Neural cell (in vitro differentiated cells): ENCODE measurements at regions not wholly inside any gene's neighbourhood (a gene's known extent, or its start where the extent isn't known, plus 50 kb on each side); places are given as distances from the start of the nearest gene placed in this dataset.

Experiments used
- H2AFZ ChIP-seq: fragments of 200-600, 300-800 bp; sonication (generic), shearing (Covaris generic); 2 replicates; pipeline ENCODE4 v1.6.0; 2014; ENCODE audit warnings: low read depth, mild to moderate bottlenecking, antibody characterized with exemption, low read length, moderate library complexity
- H3F3A ChIP-seq: fragments of 200-600 bp; shearing (Covaris generic); 2 replicates; pipeline ENCODE4 v1.6.1; 2016; ENCODE audit warnings: mild to moderate bottlenecking, moderate library complexity, mixed read lengths, antibody characterized with exemption, low read length; ENCODE audit not compliant: insufficient read depth, poor library complexity, severe bottlenecking
- H3K27ac ChIP-seq: fragments of 200-600, 300-800 bp; sonication (generic), shearing (Covaris generic); 2 replicates; pipeline ENCODE4 v1.5.1; 2014; ENCODE audit warnings: mild to moderate bottlenecking, low read length, moderate library complexity
- H3K27me3 ChIP-seq: fragments of 300-800, 200-600 bp; sonication (generic), shearing (Covaris generic); 2 replicates; pipeline ENCODE4 v1.6.0; 2014; ENCODE audit warnings: mild to moderate bottlenecking, low read depth, low read length, moderate library complexity; ENCODE audit not compliant: insufficient read depth
- H3K36me3 ChIP-seq: fragments of 300-800, 200-600 bp; sonication (generic), shearing (Covaris generic); 2 replicates; pipeline ENCODE4 v1.5.1; 2014; ENCODE audit warnings: mild to moderate bottlenecking, antibody characterized with exemption, low read length, moderate library complexity; ENCODE audit not compliant: insufficient read depth
- H3K4me2 ChIP-seq: fragments of 300-800, 200-600 bp; sonication (generic), shearing (Covaris generic); 2 replicates; pipeline ENCODE4 v1.6.0; 2014; ENCODE audit warnings: mild to moderate bottlenecking, low read length
- H3K4me3 ChIP-seq: fragments of 300-800, 200-600 bp; sonication (generic), shearing (Covaris generic); 2 replicates; pipeline ENCODE4 v1.5.1; 2014; ENCODE audit warnings: mild to moderate bottlenecking, low read length, moderate library complexity
- H3K79me2 ChIP-seq: fragments of 200-600 bp; shearing (Covaris generic); replicated peaks from 2 replicates; pipeline ENCODE4 v1.6.0; 2014; ENCODE audit warnings: mild to moderate bottlenecking, low read length, moderate library complexity; ENCODE audit not compliant: insufficient read depth
- H3K9ac ChIP-seq: fragments of 300-800, 200-600 bp; sonication (generic), shearing (Covaris generic); 2 replicates; pipeline ENCODE4 v1.6.1; 2016; ENCODE audit warnings: mild to moderate bottlenecking, low read length, mixed read lengths
- H3K9me2 ChIP-seq: fragments of 200-600 bp; shearing (Covaris generic); 2 replicates; pipeline ENCODE4 v1.6.1; 2016; ENCODE audit warnings: mild to moderate bottlenecking, low read length, mixed read lengths; ENCODE audit not compliant: insufficient read depth
- H3K9me3 ChIP-seq: fragments of 200-600, 300-800 bp; sonication (generic), shearing (Covaris generic); 2 replicates; pipeline ENCODE4 v1.6.1; 2016; ENCODE audit warnings: mild to moderate bottlenecking, mixed run types, low read length, moderate library complexity, mixed read lengths
- H4K20me1 ChIP-seq: fragments of 200-600 bp; shearing (Covaris generic); 2 replicates; pipeline ENCODE4 v1.6.1; 2016; ENCODE audit warnings: mild to moderate bottlenecking, mixed run types; ENCODE audit not compliant: insufficient read depth
- EP300 ChIP-seq: fragments of 450-650 bp; conservative IDR thresholded peaks from 2 replicates; pipeline ENCODE4 v1.6.1; 2014; ENCODE audit warnings: antibody characterized with exemption, mild to moderate bottlenecking, moderate library complexity; ENCODE audit not compliant: poor library complexity, severe bottlenecking
- EZH2 ChIP-seq: fragments of 200-600, 300-800 bp; shearing (Covaris generic), sonication (generic); IDR thresholded peaks from 2 replicates; pipeline ENCODE4 v1.6.1; 2014; ENCODE audit warnings: antibody characterized with exemption, low read length, borderline replicate concordance, mild to moderate bottlenecking; ENCODE audit not compliant: insufficient read depth, poor library complexity, severe bottlenecking
- MXI1 ChIP-seq: fragments of 450-650 bp; conservative IDR thresholded peaks from 2 replicates; pipeline ENCODE4 v1.6.1; 2014; ENCODE audit warnings: antibody characterized with exemption, mild to moderate bottlenecking; ENCODE audit not compliant: poor library complexity, severe bottlenecking
- POLR2AphosphoS5 ChIP-seq: IDR thresholded peaks from 2 replicates; pipeline ENCODE4 v1.6.1; 2012
- RAD21 ChIP-seq: fragments of 450-650 bp; conservative IDR thresholded peaks from 2 replicates; pipeline ENCODE4 v1.6.1; 2014; ENCODE audit warnings: antibody characterized with exemption, mild to moderate bottlenecking, moderate library complexity
- SMC3 ChIP-seq: fragments of 450-650 bp; conservative IDR thresholded peaks from 2 replicates; pipeline ENCODE4 v1.6.1; 2014; ENCODE audit warnings: antibody characterized with exemption, mild to moderate bottlenecking, moderate library complexity; ENCODE audit not compliant: poor library complexity
- TAF1 ChIP-seq: IDR thresholded peaks from 2 replicates; pipeline ENCODE4 v1.6.1; 2012; ENCODE audit warnings: low read depth
- TF ChIP-seq, protein P1 (sequence below): fragments of 450-650 bp; IDR thresholded peaks from 2 replicates; pipeline ENCODE4 v1.5.1; 2014; ENCODE audit warnings: antibody characterized with exemption, mild to moderate bottlenecking, moderate library complexity; ENCODE audit not compliant: poor library complexity, severe bottlenecking
- TF ChIP-seq, protein P2 (sequence below): IDR thresholded peaks from 2 replicates; pipeline ENCODE4 v1.6.1; 2012; ENCODE audit warnings: borderline replicate concordance

DNA sequence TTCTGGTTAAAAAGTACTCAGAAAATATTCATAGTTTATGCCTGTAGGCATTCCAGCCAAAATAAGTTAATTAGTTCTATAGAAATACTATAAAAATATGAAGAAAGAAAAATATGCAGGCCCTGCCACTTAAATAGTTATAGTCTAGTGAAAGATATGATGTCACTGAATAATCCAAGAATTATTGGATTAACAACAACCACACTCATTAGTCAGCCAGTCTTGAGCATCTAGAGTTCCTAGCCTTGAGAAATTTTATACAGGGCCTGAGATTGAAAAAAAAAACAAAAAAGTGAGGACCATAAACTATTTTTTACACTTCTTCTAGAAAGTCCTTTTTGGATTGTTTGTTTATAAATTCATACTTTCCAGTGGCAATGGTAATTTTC lies 823.0 kb downstream of the FAT4 start:
- Histone ChIP-seq H3K9me2 (no peaks in the 10 kb centered on the region), H2AFZ (no peak overlapping the region)

DNA sequence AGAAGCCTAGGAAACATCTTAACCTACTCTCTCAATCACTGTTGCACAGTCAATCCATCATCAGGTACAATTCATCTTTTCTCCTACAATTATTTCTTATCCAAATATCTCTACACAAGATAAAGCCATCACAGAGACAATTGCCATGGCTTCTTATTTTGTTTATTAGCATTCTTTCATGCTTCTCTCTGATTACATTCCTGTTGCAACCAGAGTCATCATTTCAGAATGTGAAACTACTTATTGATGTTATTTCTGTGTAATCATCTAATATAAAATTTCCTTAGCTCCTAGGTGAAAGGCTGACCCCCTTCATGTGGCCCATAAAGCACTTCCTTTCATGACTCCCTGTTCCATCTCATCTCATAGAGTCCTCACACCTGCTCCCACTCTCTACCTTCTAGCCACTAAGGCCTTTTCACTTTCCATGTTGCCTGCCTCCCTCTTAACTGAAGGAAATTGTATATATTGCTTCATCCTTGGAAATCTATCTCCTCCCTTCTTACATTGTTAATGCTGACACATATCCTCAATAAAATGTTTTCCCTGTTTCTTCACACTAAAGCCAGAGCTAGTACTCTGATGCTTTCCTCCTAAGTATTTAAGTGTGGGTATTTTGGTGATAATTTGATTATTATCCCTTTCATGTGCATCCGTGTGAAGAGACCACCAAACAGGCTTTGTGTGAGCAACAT lies 829.9 kb downstream of the FAT4 start:
- Histone ChIP-seq H3K9ac (no peak overlapping the region), H4K20me1 (no peaks in the 10 kb centered on the region), H3K9me2 (no peaks in the 10 kb centered on the region), H3K4me2 (no peak overlapping the region), H2AFZ (no peak overlapping the region), H3K27me3 (no peaks in the 10 kb centered on the region), H3K4me3 (no peak overlapping the region), H3K9me3 (no peaks in the 10 kb centered on the region), H3K27ac (no peak overlapping the region), H3K79me2 (no peaks in the 10 kb centered on the region), H3K36me3 (no peaks in the 10 kb centered on the region), H3F3A (no peaks in the 10 kb centered on the region)
- TF ChIP-seq POLR2AphosphoS5 (no peak), TAF1 (no peak)

More for the DNA sequence above, 823.0 kb downstream of the FAT4 start:
- no peaks in the 10 kb centered on the region for H3F3A ChIP-seq
- H3K36me3 ChIP-seq = no peaks in the 10 kb centered on the region
- H3K9me3 ChIP-seq = no peaks in the 10 kb centered on the region
- no peak overlapping the region for H3K9ac ChIP-seq
- no peak for TF ChIP-seq SMC3
- TF ChIP-seq RAD21 = no peak
- no peak for TF ChIP-seq TAF1
- TF ChIP-seq EZH2 = no peak
- TF ChIP-seq EP300 = no peak
- no peak for TF ChIP-seq POLR2AphosphoS5
- TF ChIP-seq MXI1 = no peak
- TF ChIP-seq, protein P1, sequence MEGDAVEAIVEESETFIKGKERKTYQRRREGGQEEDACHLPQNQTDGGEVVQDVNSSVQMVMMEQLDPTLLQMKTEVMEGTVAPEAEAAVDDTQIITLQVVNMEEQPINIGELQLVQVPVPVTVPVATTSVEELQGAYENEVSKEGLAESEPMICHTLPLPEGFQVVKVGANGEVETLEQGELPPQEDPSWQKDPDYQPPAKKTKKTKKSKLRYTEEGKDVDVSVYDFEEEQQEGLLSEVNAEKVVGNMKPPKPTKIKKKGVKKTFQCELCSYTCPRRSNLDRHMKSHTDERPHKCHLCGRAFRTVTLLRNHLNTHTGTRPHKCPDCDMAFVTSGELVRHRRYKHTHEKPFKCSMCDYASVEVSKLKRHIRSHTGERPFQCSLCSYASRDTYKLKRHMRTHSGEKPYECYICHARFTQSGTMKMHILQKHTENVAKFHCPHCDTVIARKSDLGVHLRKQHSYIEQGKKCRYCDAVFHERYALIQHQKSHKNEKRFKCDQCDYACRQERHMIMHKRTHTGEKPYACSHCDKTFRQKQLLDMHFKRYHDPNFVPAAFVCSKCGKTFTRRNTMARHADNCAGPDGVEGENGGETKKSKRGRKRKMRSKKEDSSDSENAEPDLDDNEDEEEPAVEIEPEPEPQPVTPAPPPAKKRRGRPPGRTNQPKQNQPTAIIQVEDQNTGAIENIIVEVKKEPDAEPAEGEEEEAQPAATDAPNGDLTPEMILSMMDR = no peak
- TF ChIP-seq, protein P2, sequence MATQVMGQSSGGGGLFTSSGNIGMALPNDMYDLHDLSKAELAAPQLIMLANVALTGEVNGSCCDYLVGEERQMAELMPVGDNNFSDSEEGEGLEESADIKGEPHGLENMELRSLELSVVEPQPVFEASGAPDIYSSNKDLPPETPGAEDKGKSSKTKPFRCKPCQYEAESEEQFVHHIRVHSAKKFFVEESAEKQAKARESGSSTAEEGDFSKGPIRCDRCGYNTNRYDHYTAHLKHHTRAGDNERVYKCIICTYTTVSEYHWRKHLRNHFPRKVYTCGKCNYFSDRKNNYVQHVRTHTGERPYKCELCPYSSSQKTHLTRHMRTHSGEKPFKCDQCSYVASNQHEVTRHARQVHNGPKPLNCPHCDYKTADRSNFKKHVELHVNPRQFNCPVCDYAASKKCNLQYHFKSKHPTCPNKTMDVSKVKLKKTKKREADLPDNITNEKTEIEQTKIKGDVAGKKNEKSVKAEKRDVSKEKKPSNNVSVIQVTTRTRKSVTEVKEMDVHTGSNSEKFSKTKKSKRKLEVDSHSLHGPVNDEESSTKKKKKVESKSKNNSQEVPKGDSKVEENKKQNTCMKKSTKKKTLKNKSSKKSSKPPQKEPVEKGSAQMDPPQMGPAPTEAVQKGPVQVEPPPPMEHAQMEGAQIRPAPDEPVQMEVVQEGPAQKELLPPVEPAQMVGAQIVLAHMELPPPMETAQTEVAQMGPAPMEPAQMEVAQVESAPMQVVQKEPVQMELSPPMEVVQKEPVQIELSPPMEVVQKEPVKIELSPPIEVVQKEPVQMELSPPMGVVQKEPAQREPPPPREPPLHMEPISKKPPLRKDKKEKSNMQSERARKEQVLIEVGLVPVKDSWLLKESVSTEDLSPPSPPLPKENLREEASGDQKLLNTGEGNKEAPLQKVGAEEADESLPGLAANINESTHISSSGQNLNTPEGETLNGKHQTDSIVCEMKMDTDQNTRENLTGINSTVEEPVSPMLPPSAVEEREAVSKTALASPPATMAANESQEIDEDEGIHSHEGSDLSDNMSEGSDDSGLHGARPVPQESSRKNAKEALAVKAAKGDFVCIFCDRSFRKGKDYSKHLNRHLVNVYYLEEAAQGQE = no peak
- H3K27ac ChIP-seq = no peak overlapping the region
- H4K20me1 ChIP-seq = no peaks in the 10 kb centered on the region
- no peak overlapping the region for H3K4me3 ChIP-seq
- no peaks in the 10 kb centered on the region for H3K79me2 ChIP-seq
- no peaks in the 10 kb centered on the region for H3K27me3 ChIP-seq
- H3K4me2 ChIP-seq = no peak overlapping the region
